GM18511 (cell line): ENCODE measurements at regions not wholly inside any gene's neighbourhood (a gene's known extent, or its start where the extent isn't known, plus 50 kb on each side); places are given as distances from the start of the nearest gene placed in this dataset.

ENCODE experiments used
- ATAC-seq: cut with Tn5 transposase; IDR thresholded peaks from one replicate; pipeline ENCODE4 v1.9.1; 2021; ENCODE audit warnings: mild to moderate bottlenecking, moderate library complexity; ENCODE audit not compliant: unreplicated experiment

- no peak for ATAC-seq
These were observed 1752.0 kb upstream of the TENM3 start for GRCh38 chr4:180491210-180491609.

GRCh38 chr4:180493299-180493698 is 1749.9 kb upstream of the TENM3 start:
- no peak for ATAC-seq

- ATAC-seq, result no peak
These were observed 1743.0 kb upstream of the TENM3 start for GRCh38 chr4:180500154-180500553.

- no peak for ATAC-seq
These were observed 1730.3 kb upstream of the TENM3 start for GRCh38 chr4:180512801-180513475.

- no peak for ATAC-seq
These were observed 1724.3 kb upstream of the TENM3 start for GRCh38 chr4:180518906-180519305.

- ATAC-seq, result no peak
These were observed 1722.0 kb upstream of the TENM3 start for GRCh38 chr4:180521181-180521580.

- ATAC-seq, result no peak
These were observed 1717.6 kb upstream of the TENM3 start for GRCh38 chr4:180525523-180526077.

- ATAC-seq, result no peak
These were observed 1715.2 kb upstream of the TENM3 start for GRCh38 chr4:180528003-180528402.

GRCh38 chr4:180530787-180531186 is 1712.4 kb upstream of the TENM3 start:
- no peak for ATAC-seq

- ATAC-seq, result no peak
These were observed 1710.5 kb upstream of the TENM3 start for GRCh38 chr4:180532691-180533090.

- no peak for ATAC-seq
These were observed 1704.7 kb upstream of the TENM3 start for GRCh38 chr4:180538384-180539057.

GRCh38 chr4:180539284-180539683 is 1703.9 kb upstream of the TENM3 start:
- no peak for ATAC-seq

- no peak for ATAC-seq
These were observed 1701.5 kb upstream of the TENM3 start for GRCh38 chr4:180541678-180542077.

- ATAC-seq, result no peak
These were observed 1700.6 kb upstream of the TENM3 start for GRCh38 chr4:180542445-180543100.

- no peak for ATAC-seq
These were observed 1693.1 kb upstream of the TENM3 start for GRCh38 chr4:180550106-180550505.

GRCh38 chr4:180557348-180557747 is 1685.9 kb upstream of the TENM3 start:
- no peak for ATAC-seq

- no peak for ATAC-seq
These were observed 1685.3 kb upstream of the TENM3 start for GRCh38 chr4:180557950-180558349.

GRCh38 chr4:180558427-180558826 is 1684.8 kb upstream of the TENM3 start:
- ATAC-seq, result no peak

- no peak for ATAC-seq
These were observed 1682.3 kb upstream of the TENM3 start for GRCh38 chr4:180560896-180561295.

GRCh38 chr4:180564026-180564425 is 1679.2 kb upstream of the TENM3 start:
- ATAC-seq, result no peak

GRCh38 chr4:180564448-180564847 is 1678.8 kb upstream of the TENM3 start:
- no peak for ATAC-seq
